ENCODE measurements at regions not wholly inside any gene's neighbourhood (a gene's known extent, or its start where the extent isn't known, plus 50 kb on each side); places are given as distances from the start of the nearest gene placed in this dataset.

GRCh38 chr5:152942633-152943336 is 537.7 kb upstream of the NMUR2 start:
- TF ChIP-seq POLR2A (IDR thresholded peaks at IDR 0.05; ENCODE audit: low read depth, low read length) (no peak), POLR2AphosphoS5 (IDR thresholded peaks at IDR 0.05; ENCODE audit: low read depth, low read length) (no peak)
